Hematopoietic multipotent progenitor cell treated with erythropoietin and hydrocortisone succinate and interleukin-3 and kit ligand, for 15 days (in vitro differentiated cells): ENCODE measurements at regions not wholly inside any gene's neighbourhood (a gene's known extent, or its start where the extent isn't known, plus 50 kb on each side); places are given as distances from the start of the nearest gene placed in this dataset.
"Not testable (repeated sequence)": the region's sequence is repeated elsewhere in the genome, so short reads cannot be mapped to it uniquely, and the experiment has no call there.

ENCODE experiments used
- DNase-seq: peaks from one replicate; pipeline ENCODE4 v3.0.0-alpha.2; 2015; ENCODE audit warnings: low spot score

DNA sequence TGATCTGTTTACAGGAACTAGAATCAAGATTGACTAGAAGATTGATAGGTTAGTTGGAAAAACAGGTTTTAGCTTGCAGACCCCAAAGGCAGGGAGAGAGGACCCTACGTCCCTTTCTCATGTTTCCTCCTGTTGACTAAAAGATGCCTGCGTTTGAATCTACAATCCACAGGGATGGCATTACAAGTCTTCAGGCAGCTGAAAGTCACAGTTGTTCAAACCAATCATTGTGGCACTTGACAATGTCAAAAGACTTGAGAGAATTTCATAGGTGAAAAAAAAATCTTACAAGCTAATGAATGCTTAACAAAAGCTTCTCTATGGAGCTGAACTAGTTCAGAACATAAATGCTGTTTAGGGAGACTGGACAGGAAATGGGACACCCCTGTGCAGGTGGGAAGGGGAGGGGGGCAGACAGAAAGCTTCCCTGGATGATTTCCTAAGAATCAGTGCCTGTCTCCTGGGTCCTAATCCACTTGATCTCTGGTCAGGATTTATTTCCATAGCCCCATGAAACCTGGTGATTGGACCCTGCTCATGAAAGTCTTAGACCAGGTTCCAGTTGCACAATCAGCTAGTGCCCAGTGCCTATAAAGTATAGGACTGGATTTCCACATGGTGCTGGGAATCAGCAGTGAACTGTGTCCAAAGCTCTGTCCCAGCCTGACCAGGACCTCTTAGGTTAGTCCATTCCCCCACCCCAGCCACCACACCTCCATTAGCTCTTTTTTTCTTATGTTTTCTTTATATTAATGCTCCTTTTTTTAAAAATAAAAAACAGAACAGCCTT, 91.6 kb upstream of the BCAR3 start:
- no peak for DNase-seq

DNA sequence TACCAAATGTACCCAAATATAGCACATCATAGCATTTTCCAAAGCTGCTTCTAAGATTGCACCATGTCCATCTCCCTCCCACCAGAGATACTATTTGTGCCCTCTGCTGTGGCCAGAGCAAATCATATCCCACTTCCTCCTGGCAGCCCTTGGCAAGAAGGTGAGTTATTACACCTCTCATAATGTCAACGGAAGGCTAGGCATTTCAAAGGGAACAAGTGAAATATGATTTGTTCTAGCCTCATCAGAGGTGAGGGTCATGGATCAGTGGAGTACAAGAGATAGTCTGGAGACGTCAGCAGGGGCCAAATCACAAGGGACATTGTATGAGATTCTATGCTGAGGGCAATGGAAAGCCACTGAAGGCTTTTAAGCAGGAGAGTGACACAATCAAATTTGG, 90.2 kb upstream of the BCAR3 start:
- no peak for DNase-seq

GRCh38 chr1:93770640-93771039, 89.0 kb upstream of the BCAR3 start:
- DNase-seq: no peak

DNA sequence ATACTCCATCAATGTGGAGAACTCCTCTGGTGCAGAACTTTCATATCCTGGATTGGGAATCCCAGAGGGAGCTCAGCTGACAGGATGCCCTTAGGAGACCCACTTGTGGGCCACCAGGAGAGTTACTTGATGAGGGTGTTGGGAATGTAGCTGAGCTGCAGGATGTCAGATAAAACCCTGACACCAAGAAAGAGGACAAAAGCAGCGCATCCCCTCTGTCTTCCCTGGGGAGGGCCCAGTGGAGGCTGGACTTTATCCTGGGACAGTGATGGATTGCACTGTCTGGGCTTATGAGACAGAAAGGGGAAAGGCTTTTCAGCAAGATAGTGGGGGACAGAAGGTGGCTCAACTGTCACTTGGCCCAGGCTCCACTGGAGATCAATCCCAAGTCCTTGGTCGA, 88.1 kb upstream of the BCAR3 start:
- no peak for DNase-seq

GRCh38 chr1:93768380-93768863, 86.8 kb upstream of the BCAR3 start:
- no peak for DNase-seq

- DNase-seq: no peak
Observed at GRCh38 chr1:93766451-93766850, 84.8 kb upstream of the BCAR3 start.

DNA sequence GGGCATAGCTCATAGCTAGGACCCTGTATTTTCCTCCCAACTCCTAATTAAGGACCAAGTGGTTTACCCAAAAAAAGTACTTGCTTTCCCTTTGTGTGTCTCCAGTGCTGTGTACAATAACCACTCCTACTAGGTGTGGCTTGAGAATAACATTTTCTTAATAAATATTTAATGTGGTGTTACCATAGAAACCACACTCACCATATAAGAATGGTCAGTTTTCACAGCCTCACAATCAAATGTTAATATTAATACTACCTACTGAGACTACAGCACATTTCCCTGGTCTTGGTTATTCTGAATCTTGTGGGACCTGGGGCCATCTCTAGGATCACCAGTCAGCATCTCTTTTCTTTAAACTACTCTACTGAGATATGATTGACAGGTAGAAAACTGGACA, 83.5 kb upstream of the BCAR3 start:
- DNase-seq: no peak

DNA sequence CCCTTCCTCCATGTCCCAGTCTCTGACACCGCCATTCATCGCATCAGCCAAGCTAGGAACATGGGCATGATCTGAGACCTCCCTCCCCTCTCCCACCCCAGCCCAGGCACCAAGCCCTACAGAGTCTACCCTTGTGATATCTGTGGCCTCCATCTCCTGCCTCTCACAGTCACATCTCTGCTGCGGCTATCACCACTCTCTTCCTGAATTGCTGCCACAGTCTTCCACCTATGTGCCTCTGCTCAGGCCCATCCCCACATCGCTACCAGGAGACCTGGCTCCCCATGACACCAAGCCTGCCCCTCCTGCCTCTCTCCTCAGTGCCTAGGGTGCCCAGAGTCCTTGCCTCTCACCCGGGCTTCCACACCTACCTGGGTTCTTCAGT, 82.7 kb upstream of the BCAR3 start:
- no peak for DNase-seq

DNA sequence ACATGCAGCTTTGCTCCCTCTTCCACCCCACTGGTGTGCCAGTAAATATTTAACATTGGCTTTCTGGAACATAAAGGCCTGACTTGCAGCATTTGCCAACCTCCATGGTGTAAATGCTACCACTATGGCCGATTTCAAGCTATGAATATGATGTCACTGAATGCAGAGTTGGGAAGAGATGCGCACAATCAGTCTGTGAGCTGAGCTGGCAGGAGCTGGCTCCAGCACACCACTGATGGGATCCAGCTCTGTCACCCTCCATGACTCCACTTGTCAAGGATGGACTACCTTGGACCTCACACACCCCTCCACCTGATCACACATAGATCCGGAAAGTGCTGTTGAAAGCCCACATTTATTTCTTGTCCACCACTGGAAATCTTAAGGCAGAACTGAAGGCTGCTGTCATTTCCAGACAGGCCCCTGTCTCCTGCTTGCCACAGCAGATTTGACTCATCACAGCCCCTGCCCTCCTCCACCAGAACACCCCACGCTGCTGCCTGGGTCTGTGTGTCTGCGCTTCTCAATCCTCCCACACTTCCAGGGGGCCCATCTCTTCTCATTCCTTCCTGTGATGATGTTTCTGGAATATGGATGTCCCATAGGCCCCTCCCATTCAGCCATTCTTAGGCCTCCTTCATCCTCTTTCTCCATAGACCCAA, 82.2 kb upstream of the BCAR3 start:
- DNase-seq: no peak

- DNase-seq: no peak
Observed at GRCh38 chr1:93758842-93759515, 77.3 kb upstream of the BCAR3 start.

DNA sequence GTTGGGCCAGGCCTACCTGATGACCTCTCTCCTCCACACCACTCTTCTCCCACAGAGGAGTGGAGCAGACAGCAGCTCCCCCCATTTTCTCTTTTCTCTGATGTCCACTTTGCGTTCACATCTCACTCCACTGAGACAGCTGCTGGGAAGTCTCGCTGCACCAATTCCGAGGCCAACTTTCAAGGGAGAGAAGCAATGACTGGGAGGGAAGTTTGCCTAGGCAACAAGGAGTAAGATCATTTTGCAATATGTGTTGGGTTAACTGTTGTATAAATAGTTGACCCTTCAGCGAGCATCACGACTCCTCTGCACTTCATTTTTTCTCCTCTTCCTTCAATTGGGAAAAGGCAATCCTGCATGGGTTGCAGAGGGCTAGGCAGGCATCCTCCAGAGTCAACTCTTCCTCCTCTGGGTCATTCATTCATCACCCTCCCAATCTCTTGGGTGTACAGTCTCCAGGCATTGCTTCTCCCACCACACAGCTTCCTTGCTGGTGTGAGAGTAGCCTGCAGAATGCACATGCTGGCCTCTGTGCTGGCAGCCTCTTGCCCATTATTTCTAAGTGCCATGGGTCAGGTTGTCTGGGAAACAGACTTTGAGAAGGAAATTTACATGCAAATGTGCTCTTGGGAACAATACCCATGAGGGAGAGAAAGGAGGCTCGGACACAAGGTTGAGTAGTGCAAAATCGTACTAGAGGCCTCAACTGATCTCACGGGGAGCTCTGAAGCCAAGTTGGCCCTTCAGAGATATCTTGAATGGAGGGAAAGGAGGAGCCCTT, 75.8 kb upstream of the BCAR3 start:
- no peak for DNase-seq

DNA sequence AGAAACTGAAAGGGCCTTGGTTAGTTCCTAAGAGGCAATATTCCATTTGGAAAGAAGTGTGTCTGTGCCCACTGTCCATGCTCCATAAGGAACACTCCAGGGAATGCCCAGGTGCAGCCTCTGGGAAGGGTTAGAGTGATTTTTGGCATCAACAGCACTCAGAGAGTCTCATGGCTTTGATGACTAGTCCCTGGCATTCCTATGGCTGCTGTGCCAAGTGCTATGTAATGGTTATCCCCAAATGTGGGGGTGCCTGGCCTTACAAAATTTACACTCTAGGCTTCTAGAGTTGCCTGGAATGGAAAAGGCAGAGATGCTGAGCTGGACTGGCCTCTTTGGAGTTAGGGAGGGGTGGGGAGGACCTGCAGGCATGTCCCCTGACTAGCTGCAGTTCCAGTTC, 75.0 kb upstream of the BCAR3 start:
- DNase-seq: no peak

DNA sequence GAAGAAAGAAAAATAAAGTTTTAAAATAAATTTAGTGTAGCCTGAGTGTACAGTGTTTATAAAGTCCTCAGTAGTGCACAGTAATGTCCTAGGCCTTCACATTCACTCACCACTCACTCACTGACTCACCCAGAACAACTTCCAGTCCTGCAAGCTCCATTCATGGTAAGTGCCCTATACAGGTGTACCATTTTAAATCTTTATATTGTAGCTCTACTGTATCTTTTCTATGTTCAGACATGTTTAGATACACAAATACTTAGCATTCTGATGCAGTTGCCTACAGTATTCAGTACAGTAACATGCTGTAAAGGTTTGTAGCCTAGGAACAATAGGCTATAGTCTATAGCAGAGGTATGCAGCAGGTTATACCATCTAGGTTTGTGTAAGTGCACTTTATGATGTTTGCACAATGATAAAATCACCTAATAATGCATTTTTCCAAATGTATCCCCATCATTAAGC, 73.6 kb upstream of the BCAR3 start:
- DNase-seq: not testable (repeated sequence)

DNA sequence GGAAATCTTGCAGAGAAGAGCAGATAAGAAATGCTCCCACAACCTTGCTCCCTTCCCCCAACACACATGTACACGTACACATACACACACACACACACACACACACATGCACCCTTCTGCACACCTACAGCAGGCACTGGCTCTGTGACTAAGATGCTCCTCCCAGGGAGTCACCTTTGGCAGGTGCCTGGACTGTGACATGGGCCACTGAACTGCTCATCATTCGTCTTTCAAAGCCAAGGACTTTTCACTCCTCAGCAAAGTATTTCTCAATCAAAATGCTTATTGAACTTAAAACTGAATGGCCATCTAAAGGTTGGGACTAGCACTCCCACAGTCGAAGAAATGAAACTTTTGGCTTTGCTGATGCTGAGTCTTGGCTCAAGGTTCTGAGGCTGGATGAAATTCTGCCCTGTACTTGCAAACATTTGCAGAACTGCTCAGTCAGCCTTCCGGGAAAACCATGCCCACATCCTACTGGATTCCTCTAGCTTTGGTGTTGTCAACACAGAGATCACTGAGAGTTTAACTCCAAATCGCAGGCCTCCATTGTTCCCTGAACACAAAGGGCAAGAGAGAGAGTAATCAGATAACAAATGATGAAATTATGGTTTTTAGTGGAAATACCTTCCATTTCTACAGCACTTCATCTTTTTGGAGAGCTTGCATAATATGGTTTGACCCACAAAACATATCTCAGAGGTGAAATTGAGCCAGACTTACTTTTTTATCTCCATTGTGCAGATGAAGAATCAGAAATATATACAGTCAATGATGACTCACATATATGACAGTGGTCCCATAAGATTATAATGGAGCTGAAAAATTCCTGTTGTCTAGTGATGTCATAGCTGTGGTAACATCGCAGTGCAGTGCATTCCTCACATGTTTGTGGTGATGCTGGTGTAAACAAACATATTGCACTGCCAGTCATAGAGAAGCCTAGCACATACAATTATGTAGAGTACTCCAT, 72.4 kb upstream of the BCAR3 start:
- DNase-seq: no peak

- no peak for DNase-seq
Observed at GRCh38 chr1:93751377-93752250, 70.0 kb upstream of the BCAR3 start.

DNA sequence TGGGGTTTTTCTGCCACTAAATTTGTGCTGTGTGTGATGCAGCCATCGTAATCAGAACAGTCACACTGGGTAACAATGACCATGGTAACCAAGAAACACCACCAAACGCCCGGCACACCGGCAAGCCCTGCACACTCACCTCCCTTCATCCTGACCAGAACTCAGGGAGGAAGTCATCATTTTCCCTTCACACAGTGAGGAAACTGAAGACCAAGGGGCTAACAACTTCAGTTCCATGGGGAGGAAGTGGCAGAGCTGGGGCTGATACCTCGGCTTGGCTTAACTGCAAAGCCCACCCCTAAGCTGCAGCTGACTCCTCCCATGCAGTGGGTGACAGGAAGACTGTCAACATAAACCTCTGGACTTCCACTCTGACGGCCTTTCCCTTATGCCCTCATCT, 69.3 kb upstream of the BCAR3 start:
- no peak for DNase-seq

- no peak for DNase-seq
Observed at GRCh38 chr1:93749894-93750301, 68.3 kb upstream of the BCAR3 start.

- no peak for DNase-seq
Observed at GRCh38 chr1:93749487-93749886, 67.8 kb upstream of the BCAR3 start.

- DNase-seq: no peak
Observed at GRCh38 chr1:93746021-93746812, 64.6 kb upstream of the BCAR3 start.
